Prostate gland (tissue), 2 donors: ENCODE measurements at regions not wholly inside any gene's neighbourhood (a gene's known extent, or its start where the extent isn't known, plus 50 kb on each side); places are given as distances from the start of the nearest gene placed in this dataset.
"Not testable (repeated sequence)": the region's sequence is repeated elsewhere in the genome, so short reads cannot be mapped to it uniquely, and the experiment has no call there.

Experiments used
- POLR2AphosphoS5 ChIP-seq: sonication (generic); formaldehyde crosslinking; IDR thresholded peaks from one replicate; pipeline ENCODE4 v1.6.1; 2017; ENCODE audit warnings: antibody characterized with exemption
- TF ChIP-seq, protein P1 (sequence below), 4 experiments: fragments of 200-600 bp in 2 of 4; fragments of 450-650 bp in 2 of 4; sonication (generic) in 2 of 4; IDR thresholded peaks; 1 replicate in 3 of 4; 2 replicates in 1 of 4; pipeline ENCODE4 v1.5.1; 2016 to 2019; ENCODE audit warnings: antibody characterized with exemption in 4 of 4, mild to moderate bottlenecking in 2 of 4, moderate library complexity in 2 of 4

GRCh38 chr1:82358706-82359105, 558.0 kb downstream of the ADGRL2 start:
- not testable (repeated sequence) for TF ChIP-seq POLR2AphosphoS5
- TF ChIP-seq, protein P1, sequence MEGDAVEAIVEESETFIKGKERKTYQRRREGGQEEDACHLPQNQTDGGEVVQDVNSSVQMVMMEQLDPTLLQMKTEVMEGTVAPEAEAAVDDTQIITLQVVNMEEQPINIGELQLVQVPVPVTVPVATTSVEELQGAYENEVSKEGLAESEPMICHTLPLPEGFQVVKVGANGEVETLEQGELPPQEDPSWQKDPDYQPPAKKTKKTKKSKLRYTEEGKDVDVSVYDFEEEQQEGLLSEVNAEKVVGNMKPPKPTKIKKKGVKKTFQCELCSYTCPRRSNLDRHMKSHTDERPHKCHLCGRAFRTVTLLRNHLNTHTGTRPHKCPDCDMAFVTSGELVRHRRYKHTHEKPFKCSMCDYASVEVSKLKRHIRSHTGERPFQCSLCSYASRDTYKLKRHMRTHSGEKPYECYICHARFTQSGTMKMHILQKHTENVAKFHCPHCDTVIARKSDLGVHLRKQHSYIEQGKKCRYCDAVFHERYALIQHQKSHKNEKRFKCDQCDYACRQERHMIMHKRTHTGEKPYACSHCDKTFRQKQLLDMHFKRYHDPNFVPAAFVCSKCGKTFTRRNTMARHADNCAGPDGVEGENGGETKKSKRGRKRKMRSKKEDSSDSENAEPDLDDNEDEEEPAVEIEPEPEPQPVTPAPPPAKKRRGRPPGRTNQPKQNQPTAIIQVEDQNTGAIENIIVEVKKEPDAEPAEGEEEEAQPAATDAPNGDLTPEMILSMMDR (IDR thresholded peaks at IDR 0.05), result not testable (repeated sequence)
